H9 (cell line): ENCODE measurements at regions not wholly inside any gene's neighbourhood (a gene's known extent, or its start where the extent isn't known, plus 50 kb on each side); places are given as distances from the start of the nearest gene placed in this dataset.

Experiments used
- DNase-seq: peaks from one replicate; pipeline ENCODE4 v3.0.0-alpha.2; 2017
- H2AFZ ChIP-seq: one replicate; pipeline ENCODE4 v1.6.1; 2013; ENCODE audit warnings: mild to moderate bottlenecking, low read length, control low read depth, moderate library complexity
- H2AK5ac ChIP-seq: 2 replicates; pipeline ENCODE4 v1.6.1; 2013; ENCODE audit warnings: low read length, control low read depth, mixed read lengths; ENCODE audit not compliant: insufficient read length
- H2BK120ac ChIP-seq: one replicate; pipeline ENCODE4 v1.6.1; 2013; ENCODE audit warnings: low read depth, mild to moderate bottlenecking, low read length, control low read depth, inconsistent platforms; ENCODE audit not compliant: poor library complexity, severe bottlenecking
- H2BK12ac ChIP-seq: 2 replicates; pipeline ENCODE4 v1.6.1; 2013; ENCODE audit warnings: low read length, control low read depth, mixed read lengths, low read depth; ENCODE audit not compliant: insufficient read length
- H2BK15ac ChIP-seq: 2 replicates; pipeline ENCODE4 v1.6.1; 2013; ENCODE audit warnings: low read depth, low read length, control low read depth
- H2BK20ac ChIP-seq: one replicate; pipeline ENCODE4 v1.6.1; 2013; ENCODE audit warnings: low read depth, mild to moderate bottlenecking, low read length, control low read depth, inconsistent platforms; ENCODE audit not compliant: poor library complexity, severe bottlenecking
- H2BK5ac ChIP-seq: 2 replicates; pipeline ENCODE4 v1.6.1; 2013; ENCODE audit warnings: low read length, control low read depth, mixed read lengths; ENCODE audit not compliant: insufficient read length
- H3K14ac ChIP-seq: 2 replicates; pipeline ENCODE4 v1.6.1; 2013; ENCODE audit warnings: low read length, control low read depth; ENCODE audit not compliant: insufficient read depth
- H3K18ac ChIP-seq: 2 replicates; pipeline ENCODE4 v1.6.1; 2013; ENCODE audit warnings: low read depth, mild to moderate bottlenecking, mixed read lengths, low read length, control low read depth; ENCODE audit not compliant: insufficient read length
- H3K23ac ChIP-seq: 2 replicates; pipeline ENCODE4 v1.6.1; 2013; ENCODE audit warnings: low read length, control low read depth, mixed read lengths, low read depth; ENCODE audit not compliant: insufficient read length
- H3K23me2 ChIP-seq: 2 replicates; pipeline ENCODE4 v1.6.1; 2013; ENCODE audit warnings: low read depth, mild to moderate bottlenecking, mixed read lengths, low read length, control low read depth; ENCODE audit not compliant: insufficient read length, poor library complexity, severe bottlenecking
- H3K27ac ChIP-seq: 2 replicates; pipeline ENCODE4 v1.5.1; 2013; ENCODE audit warnings: low read length, control low read depth, mixed read lengths, low read depth; ENCODE audit not compliant: insufficient read length
- H3K27me3 ChIP-seq: 2 replicates; pipeline ENCODE4 v1.6.1; 2013; ENCODE audit warnings: low read length, control low read depth, inconsistent platforms; ENCODE audit not compliant: insufficient read depth
- H3K4ac ChIP-seq: 2 replicates; pipeline ENCODE4 v1.6.1; 2013; ENCODE audit warnings: low read depth, mild to moderate bottlenecking, control low read depth, inconsistent platforms, low read length, moderate library complexity
- H3K4me1 ChIP-seq: 2 replicates; pipeline ENCODE4 v1.6.1; 2013; ENCODE audit warnings: low read length, control low read depth, inconsistent platforms; ENCODE audit not compliant: insufficient read depth
- H3K4me2 ChIP-seq: 2 replicates; pipeline ENCODE4 v1.6.1; 2013; ENCODE audit warnings: low read length, control low read depth, mixed read lengths; ENCODE audit not compliant: insufficient read length, insufficient read depth
- H3K56ac ChIP-seq: 2 replicates; pipeline ENCODE4 v1.6.1; 2013; ENCODE audit warnings: low read depth, mild to moderate bottlenecking, mixed read lengths, low read length, control low read depth; ENCODE audit not compliant: insufficient read length
- H3K79me1 ChIP-seq: 2 replicates; pipeline ENCODE4 v1.6.1; 2013; ENCODE audit warnings: low read depth, mild to moderate bottlenecking, moderate library complexity, low read length, control low read depth, inconsistent platforms; ENCODE audit not compliant: insufficient read depth, poor library complexity, severe bottlenecking
- H3K79me2 ChIP-seq: 2 replicates; pipeline ENCODE4 v1.6.1; 2013; ENCODE audit warnings: low read length, control low read depth, inconsistent platforms; ENCODE audit not compliant: insufficient read depth
- H3K9ac ChIP-seq: 2 replicates; pipeline ENCODE4 v1.6.1; 2013; ENCODE audit warnings: low read length, control low read depth, mixed read lengths; ENCODE audit not compliant: insufficient read length; ENCODE audit errors: extremely low read depth
- H3K9me3 ChIP-seq: one replicate; pipeline ENCODE4 v1.6.1; 2013; ENCODE audit warnings: low read depth, low read length, inconsistent platforms; ENCODE audit not compliant: control insufficient read depth
- H3T11ph ChIP-seq: one replicate; pipeline ENCODE4 v1.6.1; 2013; ENCODE audit warnings: mild to moderate bottlenecking, low read length, control low read depth, inconsistent platforms
- H4K20me1 ChIP-seq: one replicate; pipeline ENCODE4 v1.6.1; 2013; ENCODE audit not compliant: control insufficient read depth, insufficient read length, insufficient read depth
- H4K5ac ChIP-seq: 2 replicates; pipeline ENCODE4 v1.6.1; 2013; ENCODE audit warnings: low read depth, mild to moderate bottlenecking, mixed read lengths, low read length, control low read depth; ENCODE audit not compliant: insufficient read length
- H4K8ac ChIP-seq: replicated peaks from 2 replicates; pipeline ENCODE4 v1.6.1; 2013; ENCODE audit warnings: low read length, control low read depth, mixed read lengths, low read depth; ENCODE audit not compliant: insufficient read length
- H4K91ac ChIP-seq: 2 replicates; pipeline ENCODE4 v1.6.1; 2013; ENCODE audit warnings: low read depth, mild to moderate bottlenecking, moderate library complexity, mixed read lengths, low read length, control low read depth; ENCODE audit not compliant: insufficient read length
- H3K27ac Mint-ChIP-seq, 3 experiments: 2 replicates in 2 of 3; 3 replicates in 1 of 3; pipeline ENCODE4 v1.8.0; 2020 to 2021; ENCODE audit warnings: mixed read lengths in 3 of 3, mild to moderate bottlenecking in 1 of 3, moderate library complexity in 1 of 3
- H3K27me3 Mint-ChIP-seq: 2 replicates; pipeline ENCODE4 v1.8.0; 2021; ENCODE audit warnings: low read depth, mild to moderate bottlenecking, moderate library complexity, mixed read lengths
- H3K36me3 Mint-ChIP-seq, 3 experiments: 2 replicates in 2 of 3; 3 replicates in 1 of 3; pipeline ENCODE4 v1.8.0; 2020 to 2021; ENCODE audit warnings: low read depth in 3 of 3, mixed read lengths in 3 of 3; ENCODE audit not compliant: insufficient read depth in 1 of 3
- H3K4me1 Mint-ChIP-seq, 2 experiments: 2 replicates each; pipeline ENCODE4 v1.8.0; 2020; ENCODE audit warnings: mixed read lengths in 2 of 2
- H3K4me3 Mint-ChIP-seq, 2 experiments: 2 replicates in 1 of 2; 3 replicates in 1 of 2; pipeline ENCODE4 v1.8.0; 2020 to 2021; ENCODE audit warnings: mild to moderate bottlenecking in 2 of 2, mixed read lengths in 2 of 2, moderate library complexity in 1 of 2
- H3K9me3 Mint-ChIP-seq, 2 experiments: 2 replicates in 1 of 2; 3 replicates in 1 of 2; pipeline ENCODE4 v1.8.0; 2020; ENCODE audit warnings: mild to moderate bottlenecking in 2 of 2, mixed read lengths in 2 of 2, moderate library complexity in 1 of 2
- CTCF ChIP-seq: fragments of 200-600 bp; sonication (generic); conservative IDR thresholded peaks from 3 replicates; pipeline ENCODE4 v1.8.0; 2021; ENCODE audit warnings: antibody characterized with exemption, mild to moderate bottlenecking
- WGBS: extraction: QIAGEN DNeasy Blood & Tissue Kit; methylation state at CpG from one replicate; pipeline ENCODE4 v1.1.7; 2013; ENCODE audit warnings: missing lambda C conversion rate, low lambda C conversion rate, mixed read lengths; ENCODE audit not compliant: insufficient read length; ENCODE audit errors: extremely low coverage; 5-methylcytosine and 5-hydroxymethylcytosine counted together

GRCh38 chr2:175383286-175383685, 201.8 kb upstream of the ATP5MC3 start:
- no peak overlapping the region for H3K9ac ChIP-seq
- no peak for TF ChIP-seq CTCF

More at GRCh38 chr2:175383286-175383685, 201.8 kb upstream of the ATP5MC3 start:
- no peaks in the 10 kb centered on the region for H3K4me1 ChIP-seq
- no peak overlapping the region for H3K4ac ChIP-seq
- no peak overlapping the region for H2AK5ac ChIP-seq
- H2BK120ac ChIP-seq: no peak overlapping the region
- no peaks in the 10 kb centered on the region for H4K20me1 ChIP-seq
- no peaks in the 10 kb centered on the region for H3K79me2 ChIP-seq
- no peaks in the 10 kb centered on the region for H3K79me1 ChIP-seq
- H4K91ac ChIP-seq: no peak overlapping the region
- H3K23ac ChIP-seq: no peak overlapping the region
- no peak overlapping the region for H3K14ac ChIP-seq
- peaks cover 31 to 35% of the 10 kb centered on the region in 2 experiments for H3K9me3 Mint-ChIP-seq
- no peak overlapping the region for H4K5ac ChIP-seq
- no peaks in the 10 kb centered on the region for H3K27me3 ChIP-seq
- H3K27ac Mint-ChIP-seq: no peak overlapping the region
- H3K27ac ChIP-seq: no peak overlapping the region
- H2BK15ac ChIP-seq: no peak overlapping the region
- no peaks in the 10 kb centered on the region for H3K4me1 Mint-ChIP-seq
- H3K36me3 Mint-ChIP-seq: peaks cover 25 to 30% (median 27%) of the 10 kb centered on the region in 3 experiments
- no peak for DNase-seq
- peaks cover 20% of the 10 kb centered on the region for H3K9me3 ChIP-seq
- H2AFZ ChIP-seq: no peak overlapping the region
- H3K18ac ChIP-seq: no peak overlapping the region
- H3T11ph ChIP-seq: no peak overlapping the region
- no peak overlapping the region for H3K4me2 ChIP-seq
- H3K27me3 Mint-ChIP-seq: peaks cover 4% of the 10 kb centered on the region; the same call in 1 of the 2 replicates
- H3K56ac ChIP-seq: no peak overlapping the region
- no peak overlapping the region for H3K4me3 Mint-ChIP-seq
- WGBS: no CpG with 5 or more reads among the region's 2 CpGs
- H4K8ac ChIP-seq: no peak overlapping the region
- H2BK12ac ChIP-seq: no peak overlapping the region
- H2BK20ac ChIP-seq: no peak overlapping the region
- no peaks in the 10 kb centered on the region for H3K23me2 ChIP-seq
- H2BK5ac ChIP-seq: no peak overlapping the region
